HTR-8/SVneo (cell line): ENCODE measurements at regions not wholly inside any gene's neighbourhood (a gene's known extent, or its start where the extent isn't known, plus 50 kb on each side); places are given as distances from the start of the nearest gene placed in this dataset.
"Not testable (repeated sequence)": the region's sequence is repeated elsewhere in the genome, so short reads cannot be mapped to it uniquely, and the experiment has no call there.

Source experiments
- DNase-seq: peaks from one replicate; pipeline ENCODE4 v3.0.0; 2011; ENCODE audit warnings: low spot score, mixed read lengths; ENCODE audit not compliant: insufficient read length
- FAIRE-seq: peaks from 2 replicates; lab custom pipeline; 2011; peaks lifted over from hg19 to GRCh38; lab: Jason Lieb, UNC

DNA sequence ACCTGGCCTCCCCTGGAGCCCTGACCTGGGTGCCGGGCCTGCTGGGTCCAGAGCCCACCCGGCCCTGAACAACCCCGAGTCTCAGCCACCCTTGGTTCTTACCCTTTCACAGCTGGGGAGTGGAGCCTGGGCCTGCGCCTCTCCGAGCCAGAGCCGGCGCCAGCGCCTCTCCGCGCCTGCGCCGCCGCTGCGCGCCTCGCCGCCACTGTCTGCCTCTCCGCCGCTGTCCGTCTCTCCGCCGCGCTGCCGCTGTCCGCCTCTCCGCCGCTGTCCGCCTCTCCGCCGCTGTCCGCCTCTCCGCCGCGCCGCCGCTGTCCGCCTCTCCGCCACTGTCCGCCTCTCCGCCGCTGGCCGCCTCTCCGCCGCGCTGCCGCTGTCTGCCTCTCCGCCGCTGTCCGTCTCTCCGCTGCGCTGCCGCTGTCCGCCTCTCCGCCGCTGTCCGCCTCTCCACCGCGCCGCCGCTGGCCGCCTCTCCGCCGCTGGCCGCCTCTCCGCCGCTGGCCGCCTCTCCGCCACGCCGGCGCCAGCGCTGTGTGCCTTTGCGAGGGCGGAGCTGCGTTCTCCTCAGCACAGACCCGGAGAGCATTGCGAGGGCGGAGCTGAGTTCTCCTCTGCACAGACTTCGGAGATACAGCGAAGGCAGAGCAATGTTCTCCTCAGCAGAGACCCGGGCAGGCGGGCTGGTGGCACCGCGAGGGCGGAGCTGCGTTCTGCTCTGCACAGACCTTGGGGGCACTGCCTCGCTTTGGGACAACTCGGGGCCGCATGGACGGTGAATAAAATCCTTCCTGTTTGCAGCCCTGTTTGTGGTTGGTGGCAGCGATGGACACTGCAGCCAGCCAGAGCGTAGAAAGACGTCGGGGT is 1553.7 kb downstream of the RPIA start:
- not testable (repeated sequence) for FAIRE-seq, DNase-seq

DNA sequence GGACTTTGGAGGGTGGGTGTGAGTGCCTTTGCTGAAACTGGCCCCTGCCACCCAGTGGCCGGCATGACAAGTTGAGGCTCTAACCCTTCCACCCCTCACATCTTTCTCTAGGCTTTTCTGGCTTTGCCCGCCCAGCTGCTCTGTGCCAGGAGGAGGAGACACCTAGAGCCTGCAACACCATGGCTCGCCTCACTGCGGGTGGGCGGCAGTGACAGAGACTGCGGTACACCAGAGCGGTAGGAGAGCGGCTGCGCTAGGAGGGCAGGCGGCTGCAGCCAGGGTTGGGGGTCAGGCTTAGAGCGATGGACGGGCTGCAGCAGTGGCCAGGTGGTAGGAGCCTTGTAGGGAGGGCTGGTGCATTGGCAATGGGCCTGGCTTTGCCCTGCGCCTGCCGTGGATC is 1556.9 kb downstream of the RPIA start:
- not testable (repeated sequence) for FAIRE-seq, DNase-seq

DNA sequence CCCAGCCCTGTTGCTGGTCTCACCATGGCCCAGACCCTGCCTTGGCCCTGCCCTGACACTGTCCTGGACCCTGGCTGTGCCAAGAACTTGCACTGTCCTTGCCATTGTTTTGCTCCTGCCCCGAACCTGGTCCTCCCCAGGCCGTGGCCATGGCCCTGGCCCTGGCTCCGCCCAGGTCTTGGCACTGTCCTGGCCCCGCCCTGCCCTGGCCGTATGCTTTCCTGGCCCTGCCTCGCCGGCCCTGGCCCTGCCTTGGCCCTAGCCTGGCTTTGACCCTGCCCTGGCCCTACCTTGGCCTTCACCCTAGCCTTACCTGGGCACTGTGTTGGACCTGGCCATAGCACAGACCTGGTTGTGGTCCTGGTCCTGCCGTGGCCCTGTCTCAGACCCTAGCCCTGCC is 1558.9 kb downstream of the RPIA start:
- FAIRE-seq, DNase-seq: not testable (repeated sequence)

DNA sequence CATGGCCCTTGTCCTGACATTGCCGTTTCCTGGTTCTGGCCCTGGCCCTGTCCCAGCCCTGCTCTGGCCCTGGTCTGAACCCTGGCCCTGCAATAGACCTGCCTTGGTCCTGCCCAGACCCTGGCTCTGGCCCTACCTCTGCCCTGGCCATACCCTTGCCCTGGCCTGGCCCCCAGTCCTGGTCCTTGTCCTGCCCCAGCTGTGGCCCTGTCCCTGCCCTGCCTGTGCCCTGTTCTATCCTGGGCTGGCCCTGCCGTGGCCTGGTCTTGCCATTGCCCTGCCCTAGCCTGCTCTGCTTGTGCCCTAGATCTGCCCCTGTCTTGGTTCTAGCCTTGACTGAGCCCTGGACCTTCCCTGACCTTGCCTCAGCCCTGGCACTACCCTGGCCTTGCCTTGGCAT is 1560.1 kb downstream of the RPIA start:
- DNase-seq, FAIRE-seq: not testable (repeated sequence)

DNA sequence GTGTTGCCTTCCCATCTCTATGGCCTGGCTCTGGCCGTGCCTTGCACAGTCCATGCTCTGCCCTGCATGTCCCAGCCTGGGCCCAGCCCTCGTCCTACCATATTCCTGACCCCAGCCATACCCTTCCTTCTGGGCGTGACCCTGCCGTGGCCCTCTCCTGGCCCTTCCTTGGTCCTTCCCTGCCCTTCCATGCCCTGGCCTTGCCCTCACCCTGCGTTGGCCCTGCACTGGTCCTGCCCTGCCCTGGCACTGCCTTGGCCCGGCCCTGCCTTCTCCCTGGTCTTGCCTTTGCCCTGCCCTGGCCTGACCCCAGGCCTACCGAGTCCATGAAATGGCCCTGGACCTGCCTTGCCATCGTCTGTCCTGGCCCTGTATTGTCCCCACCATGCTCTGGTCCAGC is 1561.8 kb downstream of the RPIA start:
- FAIRE-seq, DNase-seq: not testable (repeated sequence)

DNA sequence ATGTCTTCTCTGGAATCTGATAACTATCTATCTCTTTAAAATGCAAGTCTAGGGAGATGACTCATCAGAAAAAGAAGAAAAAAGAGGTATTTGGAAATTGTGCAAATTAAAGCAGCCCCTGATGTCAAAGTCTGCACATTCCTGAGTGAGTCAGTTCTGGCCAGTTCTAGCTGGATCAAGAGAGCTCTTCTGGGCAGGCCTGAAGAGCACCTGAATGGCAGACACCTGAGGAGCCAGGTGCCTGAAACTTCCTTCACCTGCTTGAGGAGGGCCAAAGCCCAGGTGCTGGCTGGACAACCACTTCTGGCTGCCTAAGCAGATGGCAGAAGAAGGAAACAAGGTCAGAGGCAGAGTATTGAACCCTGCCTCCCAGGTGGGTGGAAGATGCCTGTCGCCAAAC is 1575.4 kb downstream of the RPIA start:
- FAIRE-seq, DNase-seq: not testable (repeated sequence)

DNA sequence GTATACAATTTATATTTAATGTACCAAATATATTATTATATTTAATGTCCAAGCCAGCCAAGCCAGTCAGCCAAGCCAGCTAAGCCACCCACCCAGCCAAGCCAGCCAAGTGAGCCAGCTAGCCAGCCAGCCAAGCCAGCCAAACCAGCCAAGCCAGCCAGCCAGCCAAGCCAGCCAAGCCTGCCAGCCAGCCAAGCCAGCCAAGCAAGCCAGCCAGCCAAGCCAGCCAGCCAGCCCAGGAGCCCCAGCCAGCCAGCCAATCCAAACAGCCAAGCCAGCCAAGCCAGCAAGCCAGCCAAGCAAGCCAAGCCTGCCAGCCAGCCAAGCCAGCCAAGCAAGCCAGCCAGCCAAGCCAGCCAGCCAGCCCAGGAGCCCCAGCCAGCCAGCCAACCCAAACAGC is 1596.3 kb downstream of the RPIA start:
- DNase-seq, FAIRE-seq: not testable (repeated sequence)

DNA sequence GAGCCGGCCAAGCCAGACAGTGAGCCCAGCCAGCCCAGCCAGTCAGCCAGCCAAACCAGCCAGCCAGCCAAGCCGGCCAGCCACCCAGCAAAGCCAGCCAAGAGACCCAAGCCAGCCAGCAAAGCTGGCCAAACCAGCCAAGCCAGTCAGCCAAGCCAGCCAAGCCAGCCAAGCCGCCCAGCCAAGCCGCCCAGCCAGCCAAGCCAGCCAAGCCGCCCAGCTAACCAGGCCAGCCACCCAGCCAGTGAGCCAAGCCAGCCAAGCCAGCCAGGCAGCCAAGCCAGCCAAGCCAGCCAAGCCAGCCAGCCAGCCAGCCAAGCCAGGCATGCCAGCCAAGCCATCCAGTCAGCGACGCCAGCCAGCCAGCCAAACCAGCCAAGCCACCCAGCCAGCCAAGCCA is 1596.9 kb downstream of the RPIA start:
- not testable (repeated sequence) for FAIRE-seq, DNase-seq

DNA sequence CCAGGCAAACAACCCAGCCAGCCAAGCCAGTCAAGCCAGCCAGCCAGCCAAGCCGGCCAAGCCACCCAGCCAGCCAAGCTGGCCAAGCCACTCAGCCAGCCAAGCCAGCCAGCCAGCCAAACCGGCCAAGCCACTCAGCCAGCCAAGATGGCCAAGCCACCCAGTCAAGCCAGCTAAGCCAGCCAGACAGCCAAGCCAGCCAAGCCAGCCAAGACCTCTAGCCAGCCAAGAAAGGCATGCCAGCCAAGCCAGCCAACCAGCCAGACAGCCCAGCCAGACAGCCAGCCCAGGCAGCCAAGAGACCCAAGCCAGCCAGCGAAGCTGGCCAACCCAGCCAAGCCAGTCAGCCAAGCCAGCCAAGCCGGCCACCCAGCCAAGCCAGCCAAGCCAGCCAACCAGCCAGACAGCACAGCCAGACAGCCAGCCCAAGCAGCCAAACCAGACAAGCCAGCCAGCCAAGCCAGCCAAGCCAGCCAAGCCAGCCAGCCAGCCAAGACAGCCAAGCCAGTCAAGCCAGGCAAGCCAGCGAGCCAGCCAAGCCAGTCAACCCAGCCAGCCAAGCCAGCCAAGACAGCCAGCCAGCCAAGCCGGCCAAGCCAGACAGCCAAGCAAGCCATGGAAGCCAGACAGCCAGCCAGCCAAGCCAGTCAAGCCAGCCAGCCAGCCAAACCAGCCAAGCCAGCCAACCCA is 1598.0 kb downstream of the RPIA start:
- DNase-seq, FAIRE-seq: not testable (repeated sequence)

DNA sequence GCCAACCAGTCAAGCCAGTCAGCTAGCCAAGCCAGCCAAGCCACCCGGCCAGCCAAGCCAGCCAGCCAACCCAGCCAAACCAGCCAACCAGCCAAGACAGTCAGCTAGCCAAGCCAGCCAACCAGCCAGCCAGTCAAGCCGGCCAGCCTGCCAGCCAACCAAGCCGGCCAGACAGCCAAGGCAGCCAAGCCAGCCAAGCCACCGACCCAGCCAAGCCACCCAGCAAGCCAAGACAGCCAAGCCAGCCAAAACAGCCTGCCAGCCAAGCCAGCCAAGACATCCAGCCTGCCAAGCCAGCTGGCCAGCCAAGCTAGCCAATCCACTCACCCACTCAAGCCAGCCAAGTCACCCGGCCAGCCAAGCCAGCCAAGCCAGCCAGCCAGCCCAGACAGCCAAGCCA is 1599.2 kb downstream of the RPIA start:
- not testable (repeated sequence) for FAIRE-seq, DNase-seq

DNA sequence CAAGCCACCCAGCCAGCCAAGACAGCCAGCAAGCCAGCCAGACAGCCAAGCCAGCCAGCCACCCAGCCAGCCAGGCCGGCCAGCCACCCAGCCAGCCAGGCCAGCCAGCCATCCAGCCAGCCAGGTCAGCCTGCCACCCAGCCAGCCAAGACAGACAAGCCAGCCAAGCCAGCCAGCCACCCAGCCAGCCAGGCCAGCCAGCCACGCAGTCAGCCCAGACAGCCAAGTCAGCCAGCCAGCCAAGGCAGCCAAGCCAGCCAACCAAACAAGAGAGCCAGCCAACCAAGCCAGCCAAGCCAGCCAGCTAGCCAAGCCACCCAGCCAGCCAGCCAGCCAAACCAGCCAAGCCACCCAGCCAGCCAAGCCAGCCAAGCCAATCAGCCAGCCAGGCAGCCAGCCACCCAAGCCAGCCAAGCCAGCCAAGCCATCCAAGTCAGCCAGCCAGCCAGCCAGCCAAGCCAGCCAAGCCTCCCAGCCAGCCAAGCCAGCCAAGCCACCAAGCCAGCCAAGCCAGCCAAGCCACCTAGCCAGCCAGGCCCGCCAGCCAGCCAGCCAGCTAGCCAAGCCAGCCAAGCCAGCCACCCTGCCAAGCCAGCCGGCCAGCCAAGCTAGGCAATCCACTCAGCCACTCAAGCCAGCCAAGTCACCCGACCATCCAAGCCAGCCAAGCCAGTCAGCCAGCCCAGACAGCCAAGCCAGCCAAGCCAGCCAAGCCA is 1599.9 kb downstream of the RPIA start:
- not testable (repeated sequence) for DNase-seq

DNA sequence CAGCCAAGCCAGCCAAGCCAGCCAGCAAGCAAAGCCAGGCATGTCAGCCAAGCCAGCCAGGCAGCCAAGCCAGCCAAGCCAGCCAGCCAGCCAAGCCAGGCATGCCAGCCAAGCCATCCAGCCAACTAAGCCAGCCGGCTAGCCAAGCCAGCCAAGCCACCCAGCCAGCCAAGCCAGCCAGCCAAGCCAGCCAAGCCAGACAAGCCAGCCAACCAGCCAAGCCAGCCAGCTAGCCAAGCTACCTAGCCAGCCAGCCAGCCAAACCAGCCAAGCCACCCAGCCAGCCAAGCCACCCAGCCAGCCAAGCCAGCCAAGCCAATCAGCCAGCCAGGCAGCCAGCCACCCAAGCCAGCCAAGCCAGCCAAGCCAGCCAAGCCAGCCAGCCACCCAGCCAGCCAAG is 1600.5 kb downstream of the RPIA start:
- not testable (repeated sequence) for DNase-seq, FAIRE-seq

More for the DNA sequence above, 1599.9 kb downstream of the RPIA start:
- FAIRE-seq, result peak; percentile 87

DNA sequence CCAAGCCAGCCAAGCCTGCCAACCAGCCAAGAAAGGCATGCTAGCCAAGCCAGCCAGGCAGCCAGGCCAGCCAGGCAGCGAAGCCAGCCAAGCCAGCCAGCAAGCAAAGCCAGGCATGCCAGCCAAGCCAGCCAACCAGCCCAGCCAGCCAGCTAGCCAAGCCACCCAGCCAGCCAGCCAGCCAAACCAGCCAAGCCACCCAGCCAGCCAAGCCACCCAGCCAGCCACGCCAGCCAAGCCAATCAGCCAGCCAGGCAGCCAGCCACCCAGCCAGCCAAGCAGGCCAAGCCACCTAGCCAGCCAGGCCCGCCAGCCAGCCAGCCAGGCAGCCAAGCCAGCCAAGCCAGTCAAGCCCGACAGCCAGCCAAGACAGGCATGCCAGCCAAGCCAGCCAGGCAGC is 1601.0 kb downstream of the RPIA start:
- FAIRE-seq, DNase-seq: not testable (repeated sequence)

DNA sequence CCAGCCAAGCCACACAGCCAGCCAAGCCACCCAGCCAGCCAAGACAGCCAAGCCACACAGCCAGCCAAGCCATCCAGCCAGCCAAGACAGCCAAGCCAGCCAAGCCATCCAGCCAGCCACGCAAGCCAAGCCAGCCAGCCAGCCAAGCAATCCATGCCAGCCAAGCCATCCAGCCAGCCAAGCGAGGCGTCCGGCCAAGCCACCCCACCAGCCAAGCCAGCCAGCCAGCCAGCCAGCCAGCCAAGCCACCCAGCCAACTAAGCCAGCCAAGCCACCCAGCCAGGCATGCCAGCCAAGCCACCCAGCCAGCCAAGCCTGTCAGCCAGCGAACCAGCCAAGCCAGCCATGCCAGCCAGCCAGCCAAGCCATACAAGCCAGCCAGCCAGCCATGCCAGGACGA is 1601.8 kb downstream of the RPIA start:
- FAIRE-seq, DNase-seq: not testable (repeated sequence)

DNA sequence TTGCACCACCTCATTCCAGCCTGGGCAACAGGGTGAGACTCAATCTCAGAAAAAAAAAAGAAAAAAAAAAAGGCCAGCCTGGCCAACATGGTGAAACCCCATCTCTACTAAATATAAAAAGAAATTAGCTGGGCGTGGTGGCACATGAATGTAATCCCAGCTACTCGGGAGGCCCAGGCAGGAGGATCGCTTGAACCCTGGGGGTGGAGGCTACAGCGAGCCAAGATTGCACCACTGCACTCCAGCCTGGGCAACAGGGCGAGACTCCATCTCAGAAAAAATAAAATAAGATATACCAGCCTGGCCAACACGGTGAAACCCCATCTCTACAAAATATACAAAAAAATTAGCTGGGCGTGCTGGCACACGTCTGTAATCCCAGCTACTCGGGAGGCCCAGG is 1602.3 kb downstream of the RPIA start:
- FAIRE-seq, DNase-seq: not testable (repeated sequence)

DNA sequence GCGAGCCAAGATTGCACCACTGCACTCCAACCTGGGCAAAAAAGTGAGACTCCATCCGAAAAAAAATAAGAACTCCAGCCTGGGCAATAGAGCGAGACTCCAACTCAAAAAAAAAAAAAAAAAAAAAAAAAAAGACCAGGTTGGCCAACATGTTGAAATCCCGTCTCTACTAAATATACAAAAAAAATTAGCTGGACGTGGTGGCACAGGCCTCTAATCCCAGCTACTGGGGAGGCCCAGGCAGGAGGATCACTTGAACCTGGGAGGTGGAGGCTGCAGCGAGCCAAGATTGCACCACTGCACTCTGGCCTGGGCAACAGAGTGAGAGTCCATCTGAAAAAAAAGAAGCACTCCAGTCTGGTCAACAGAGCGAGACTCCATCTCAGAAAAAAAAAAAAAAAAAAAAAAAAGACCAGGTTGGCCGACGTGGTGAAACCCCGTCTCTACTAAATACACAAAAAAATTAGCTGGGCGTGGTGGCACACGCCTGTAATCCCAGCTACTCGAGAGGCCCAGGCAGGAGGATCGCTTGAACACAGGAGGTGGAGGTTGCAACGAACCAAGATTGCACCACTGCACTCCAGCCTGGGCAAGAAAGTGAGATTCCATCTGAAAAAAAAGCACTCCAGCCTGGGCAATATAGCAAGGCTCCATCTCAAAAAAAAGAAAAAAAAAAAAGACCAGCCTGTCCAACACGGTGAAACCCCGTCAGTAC is 1603.7 kb downstream of the RPIA start:
- not testable (repeated sequence) for FAIRE-seq, DNase-seq

DNA sequence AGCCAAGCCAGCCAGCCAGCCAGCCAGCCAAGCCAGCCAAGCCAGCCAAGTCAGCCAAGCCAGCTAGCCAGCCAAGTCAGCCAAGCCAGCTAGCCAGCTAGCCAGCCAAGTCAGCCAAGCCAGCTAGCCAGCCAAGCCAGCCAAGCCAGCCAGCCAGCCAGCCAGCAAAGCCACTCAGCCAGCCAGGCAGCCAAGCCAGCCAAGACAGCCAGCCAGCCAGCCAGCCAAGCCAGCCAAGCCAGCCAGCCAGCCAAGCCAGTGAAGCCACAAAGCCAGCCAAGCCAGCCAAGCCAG is 1605.0 kb downstream of the RPIA start:
- FAIRE-seq, DNase-seq: not testable (repeated sequence)

DNA sequence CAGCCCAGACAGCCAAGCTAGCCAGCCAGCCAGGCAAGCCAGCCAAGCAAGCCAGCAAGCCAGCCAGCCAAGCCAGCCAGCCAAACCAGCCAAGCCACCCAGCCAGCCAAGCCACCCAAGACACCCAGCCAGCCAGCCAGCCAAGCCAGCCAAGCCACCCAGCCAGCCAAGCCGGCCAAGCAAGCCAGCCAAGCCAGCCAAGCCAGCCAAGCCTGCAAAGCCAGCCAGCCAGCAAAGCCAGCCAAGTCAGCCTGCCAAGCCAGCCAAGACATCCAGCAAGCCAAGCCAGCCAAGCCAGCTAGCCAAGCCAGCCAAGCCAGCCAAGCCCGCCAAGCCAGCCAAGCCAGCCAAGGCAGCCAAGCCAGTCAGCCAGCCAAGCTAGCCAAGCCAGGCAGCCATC is 1606.2 kb downstream of the RPIA start:
- not testable (repeated sequence) for FAIRE-seq

DNA sequence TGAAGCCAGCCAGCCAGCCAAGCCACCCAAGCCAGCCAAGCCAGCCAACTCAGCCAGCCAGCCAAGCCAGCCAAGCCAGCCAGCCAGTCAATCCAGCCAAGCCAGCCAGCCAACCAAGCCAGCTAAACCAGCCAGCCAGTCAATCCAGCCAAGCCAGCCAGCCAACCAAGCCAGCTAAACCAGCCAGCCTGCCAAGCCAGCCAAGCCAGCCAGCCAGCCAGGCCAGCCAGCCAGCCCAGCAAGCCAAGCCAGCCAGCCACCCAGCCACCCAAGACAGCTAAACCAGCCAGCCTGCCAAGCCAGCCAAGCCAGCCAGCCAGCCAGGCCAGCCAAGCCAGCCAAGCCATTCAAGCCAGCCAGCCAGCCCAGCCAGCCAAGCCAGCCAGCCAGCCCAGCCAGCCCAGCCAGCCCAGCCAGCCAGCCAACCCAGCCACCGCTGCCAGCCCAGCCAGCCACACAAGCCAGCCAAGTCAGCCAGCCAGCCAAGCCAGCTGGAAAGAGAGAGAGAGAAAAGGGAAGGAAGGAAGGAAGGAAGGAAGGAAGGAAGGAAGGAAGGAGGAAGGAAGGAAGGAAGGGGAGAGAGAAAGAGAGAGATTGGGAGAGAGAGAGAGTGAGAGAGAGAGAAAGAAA is 1606.8 kb downstream of the RPIA start:
- not testable (repeated sequence) for FAIRE-seq, DNase-seq

More for the DNA sequence above, 1606.2 kb downstream of the RPIA start:
- not testable (repeated sequence) for DNase-seq
